ENCODE measurements at regions not wholly inside any gene's neighbourhood (a gene's known extent, or its start where the extent isn't known, plus 50 kb on each side); places are given as distances from the start of the nearest gene placed in this dataset.

DNA sequence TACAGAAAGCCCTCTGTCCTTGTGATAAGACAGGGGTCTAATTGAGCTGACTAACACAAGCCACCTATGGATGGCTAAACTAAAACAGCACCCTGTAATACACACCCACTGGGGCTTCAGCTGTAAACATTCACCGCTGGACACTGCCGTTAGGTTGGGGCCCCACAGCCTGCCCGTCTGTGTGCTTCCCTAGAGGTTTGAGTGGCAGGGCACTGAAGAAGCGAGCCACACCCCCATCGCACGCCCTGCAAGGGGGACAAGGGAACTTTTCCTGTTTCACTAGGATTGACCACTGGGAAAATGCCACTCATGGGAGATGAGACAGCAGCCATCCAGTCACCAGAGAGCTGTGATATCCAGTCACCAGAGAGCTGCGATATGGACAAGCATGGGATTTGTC, 335.7 kb upstream of the CFAP20DC start:
- TF ChIP-seq L3MBTL2 (conservative IDR thresholded peaks at IDR 0.05), result no peak
- TF ChIP-seq SUZ12 (IDR thresholded peaks at IDR 0.05), result no peak
- no peak for TF ChIP-seq ELF4 (IDR thresholded peaks at IDR 0.05)
- TF ChIP-seq CTBP1 (IDR thresholded peaks at IDR 0.05; ENCODE audit: borderline replicate concordance), result no peak
